GM18909 (cell line): ENCODE measurements at regions not wholly inside any gene's neighbourhood (a gene's known extent, or its start where the extent isn't known, plus 50 kb on each side); places are given as distances from the start of the nearest gene placed in this dataset.
A peak's percentile ranks its signal among the peaks of the same experiment; 100 is the strongest.
"Not testable (repeated sequence)": the region's sequence is repeated elsewhere in the genome, so short reads cannot be mapped to it uniquely, and the experiment has no call there.

Experiments
- ATAC-seq: cut with Tn5 transposase; IDR thresholded peaks from one replicate; pipeline ENCODE4 v1.9.1; 2021; ENCODE audit warnings: mild to moderate bottlenecking; ENCODE audit not compliant: unreplicated experiment, poor library complexity

- no peak for ATAC-seq
Observed at GRCh38 chr10:23918090-23918723, 290.7 kb upstream of the KIAA1217 start.

DNA sequence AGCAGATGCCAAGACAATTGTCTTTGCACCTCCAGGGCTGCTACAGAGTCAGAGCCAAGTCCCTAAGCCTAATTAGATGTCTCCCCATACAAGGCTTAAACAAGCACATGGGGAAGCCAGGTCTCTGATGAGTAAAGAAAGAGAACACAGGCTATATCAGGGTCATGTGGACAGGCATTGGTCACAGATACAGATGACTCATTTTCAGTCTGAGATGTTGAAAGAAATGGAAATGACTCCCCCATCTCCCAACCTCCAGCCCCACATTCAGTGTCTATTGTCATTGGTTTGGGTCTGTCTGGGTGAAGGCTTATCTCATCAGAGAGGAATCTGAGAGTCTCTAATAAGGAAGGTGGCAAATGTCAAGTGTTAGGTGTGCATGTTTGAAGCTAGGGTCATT is 290.1 kb upstream of the KIAA1217 start:
- ATAC-seq = no peak

DNA sequence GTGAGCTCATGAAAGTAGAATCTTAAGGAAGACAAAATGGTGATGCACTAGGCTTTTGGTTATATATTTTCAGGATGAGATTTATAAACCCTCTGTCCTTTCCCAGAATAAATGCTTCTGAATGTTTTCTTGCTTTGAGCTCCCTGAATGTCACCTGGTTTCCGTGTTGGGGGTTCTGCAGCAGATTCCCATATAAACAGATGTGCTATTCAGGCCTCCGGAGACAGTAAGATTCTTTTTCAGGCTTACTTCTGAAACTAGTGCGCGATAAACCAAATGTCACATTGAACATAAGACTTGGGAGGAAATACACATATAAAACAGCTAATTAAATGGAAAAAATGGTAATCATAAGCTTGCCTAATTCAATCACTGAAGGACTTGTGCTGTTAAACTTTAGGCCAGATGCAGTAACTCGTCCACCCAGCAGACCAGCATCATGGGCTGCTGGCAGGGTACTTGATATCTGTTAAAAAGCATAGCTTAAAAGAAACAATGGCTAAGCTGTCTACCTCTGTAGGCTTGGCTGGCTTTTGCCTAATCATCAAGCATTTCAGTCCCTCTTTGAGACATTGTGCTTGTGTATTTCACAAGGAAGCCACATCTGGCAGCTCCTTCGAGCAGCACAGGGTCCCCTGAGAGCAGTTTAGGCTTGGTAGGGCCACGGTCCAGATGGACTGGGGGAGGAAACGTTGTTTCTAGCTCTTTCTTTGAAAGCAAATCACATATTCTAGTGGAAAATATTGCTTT is 281.2 kb upstream of the KIAA1217 start:
- ATAC-seq = no peak

DNA sequence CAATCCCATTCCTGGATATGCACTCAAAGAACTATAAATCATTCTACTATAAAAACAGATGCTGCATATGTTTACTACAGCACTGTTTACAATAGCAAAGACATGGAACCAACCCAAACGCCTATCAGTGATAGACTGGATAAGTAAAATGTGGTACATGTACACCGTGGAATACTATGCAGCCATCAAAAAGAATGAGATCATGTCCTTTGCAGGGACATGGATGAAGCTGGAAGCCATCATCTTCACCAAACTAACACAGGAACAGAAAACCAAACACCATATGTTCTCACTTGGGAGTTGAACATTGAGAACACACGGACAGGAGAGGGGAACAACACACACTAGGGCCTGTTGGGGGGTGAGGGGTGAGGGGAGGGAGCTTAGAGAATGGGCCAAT is 274.9 kb upstream of the KIAA1217 start:
- not testable (repeated sequence) for ATAC-seq

- ATAC-seq = no peak
Observed at GRCh38 chr10:23945845-23946244, 263.1 kb upstream of the KIAA1217 start.

DNA sequence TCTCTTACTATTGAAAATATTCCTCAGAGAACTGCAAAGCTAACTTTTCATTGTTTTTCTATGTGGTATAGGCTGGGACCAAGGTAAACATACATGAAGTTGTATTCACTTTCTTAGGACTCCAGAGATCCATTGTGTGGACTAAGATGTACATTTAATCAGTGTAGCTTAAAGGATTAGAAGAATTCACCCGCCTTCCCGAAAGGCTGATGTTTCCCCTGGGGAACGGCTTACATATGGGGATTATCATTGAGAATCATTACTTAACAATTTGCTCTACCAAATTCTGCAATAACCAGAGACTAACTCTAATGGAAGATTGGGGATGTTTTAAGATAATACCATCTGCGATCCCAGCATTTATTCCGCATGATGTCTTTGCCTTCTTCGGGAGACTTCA is 257.1 kb upstream of the KIAA1217 start:
- no peak for ATAC-seq

- no peak for ATAC-seq
Observed at GRCh38 chr10:23955456-23956225, 253.3 kb upstream of the KIAA1217 start.

- no peak for ATAC-seq
Observed at GRCh38 chr10:23965123-23965522, 243.8 kb upstream of the KIAA1217 start.

DNA sequence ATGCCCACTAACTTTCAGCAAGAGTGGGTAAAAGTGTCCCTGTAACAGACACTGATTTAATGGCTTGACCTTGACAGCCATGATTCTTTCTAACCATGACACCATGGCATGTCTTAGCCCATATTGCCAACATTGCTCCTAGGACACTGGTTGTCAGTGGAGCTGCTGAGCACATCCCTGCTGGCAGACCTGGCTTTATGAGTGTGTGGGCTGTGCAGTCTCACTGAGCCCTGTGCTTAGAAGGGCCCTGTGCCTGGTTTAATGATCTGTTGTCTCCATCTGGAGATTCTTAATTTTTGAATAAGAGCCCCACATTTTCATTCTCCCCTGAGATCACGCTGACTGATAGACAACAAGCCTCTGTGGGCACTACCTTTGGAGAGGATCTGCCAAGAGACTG is 243.1 kb upstream of the KIAA1217 start:
- no peak for ATAC-seq

GRCh38 chr10:23966504-23967051 is 242.4 kb upstream of the KIAA1217 start:
- no peak for ATAC-seq

- no peak for ATAC-seq
Observed at GRCh38 chr10:23968301-23968700, 240.6 kb upstream of the KIAA1217 start.

- no peak for ATAC-seq
Observed at GRCh38 chr10:23974746-23975272, 234.1 kb upstream of the KIAA1217 start.

DNA sequence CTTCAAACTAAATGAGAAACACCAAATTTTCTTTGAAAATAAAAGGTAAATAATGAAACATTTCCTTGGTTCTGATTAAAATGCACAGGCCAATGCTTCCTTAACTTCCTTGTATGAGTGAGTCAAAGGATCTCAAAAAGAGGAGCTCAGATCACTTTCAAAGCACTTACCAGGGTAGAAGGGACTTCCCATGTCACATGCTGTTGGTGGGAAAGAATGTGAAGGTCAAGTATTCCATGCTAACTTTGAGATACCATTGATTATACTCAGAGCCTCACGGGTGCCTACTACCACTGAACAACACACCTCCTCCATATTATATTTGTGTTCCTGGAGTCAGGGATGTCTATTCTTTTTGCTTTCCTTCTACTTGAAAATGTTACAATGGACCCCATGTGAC is 233.5 kb upstream of the KIAA1217 start:
- no peak for ATAC-seq

DNA sequence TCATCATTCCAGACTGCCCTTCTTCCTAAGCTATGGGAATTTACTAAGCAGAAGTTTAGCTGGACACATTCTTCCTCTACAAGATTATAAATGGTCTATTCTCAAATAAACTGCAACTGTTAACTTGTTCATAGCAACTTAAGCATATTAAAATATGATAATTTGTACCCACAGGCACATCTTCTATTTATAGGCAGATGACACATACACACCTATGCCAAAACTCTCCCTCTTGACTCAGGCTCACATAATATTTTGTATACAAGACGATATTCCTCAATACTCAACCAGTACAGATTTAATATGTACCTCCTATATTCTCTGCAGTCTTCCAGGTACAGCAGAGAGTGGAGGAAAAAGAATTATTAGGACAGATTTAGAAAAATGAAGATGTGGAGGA is 232.7 kb upstream of the KIAA1217 start:
- ATAC-seq = no peak

DNA sequence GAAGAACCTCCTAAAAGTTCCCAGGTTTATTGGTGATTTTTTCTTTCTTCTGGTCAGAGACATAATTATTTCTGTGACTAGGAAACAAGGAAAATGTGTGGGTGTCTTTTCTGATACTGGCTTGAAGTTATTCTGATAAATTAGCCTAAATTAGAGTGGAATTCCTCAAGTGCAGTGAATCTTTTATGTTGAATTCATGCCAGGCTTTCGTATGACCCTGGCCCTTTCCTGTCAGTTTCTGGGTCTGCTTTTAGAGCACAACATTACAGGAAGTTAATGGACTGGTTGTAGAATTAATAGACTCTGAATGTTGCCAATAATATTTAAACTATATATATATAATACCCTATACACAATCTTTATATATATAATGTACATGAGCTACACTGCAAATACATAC is 230.6 kb upstream of the KIAA1217 start:
- ATAC-seq = no peak

DNA sequence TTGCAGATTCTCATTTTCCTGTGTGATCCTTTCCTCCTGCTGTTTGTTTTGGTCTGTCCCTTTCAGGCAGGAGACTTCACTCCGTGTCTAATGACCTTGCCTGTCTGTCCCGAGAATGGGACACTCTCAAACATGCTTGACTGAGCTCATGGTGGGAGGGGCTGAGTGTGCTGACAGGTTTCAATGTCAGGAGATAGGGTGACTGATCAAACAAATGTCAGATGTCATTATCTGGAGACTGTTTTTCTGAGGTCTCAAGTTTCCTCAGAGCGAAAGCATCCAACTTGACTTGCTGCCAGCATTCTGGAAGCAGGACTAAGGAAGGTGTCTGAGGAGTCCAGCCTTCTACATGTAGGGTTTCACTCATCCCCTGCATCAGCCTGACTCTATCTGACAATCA is 228.8 kb upstream of the KIAA1217 start:
- ATAC-seq = no peak

DNA sequence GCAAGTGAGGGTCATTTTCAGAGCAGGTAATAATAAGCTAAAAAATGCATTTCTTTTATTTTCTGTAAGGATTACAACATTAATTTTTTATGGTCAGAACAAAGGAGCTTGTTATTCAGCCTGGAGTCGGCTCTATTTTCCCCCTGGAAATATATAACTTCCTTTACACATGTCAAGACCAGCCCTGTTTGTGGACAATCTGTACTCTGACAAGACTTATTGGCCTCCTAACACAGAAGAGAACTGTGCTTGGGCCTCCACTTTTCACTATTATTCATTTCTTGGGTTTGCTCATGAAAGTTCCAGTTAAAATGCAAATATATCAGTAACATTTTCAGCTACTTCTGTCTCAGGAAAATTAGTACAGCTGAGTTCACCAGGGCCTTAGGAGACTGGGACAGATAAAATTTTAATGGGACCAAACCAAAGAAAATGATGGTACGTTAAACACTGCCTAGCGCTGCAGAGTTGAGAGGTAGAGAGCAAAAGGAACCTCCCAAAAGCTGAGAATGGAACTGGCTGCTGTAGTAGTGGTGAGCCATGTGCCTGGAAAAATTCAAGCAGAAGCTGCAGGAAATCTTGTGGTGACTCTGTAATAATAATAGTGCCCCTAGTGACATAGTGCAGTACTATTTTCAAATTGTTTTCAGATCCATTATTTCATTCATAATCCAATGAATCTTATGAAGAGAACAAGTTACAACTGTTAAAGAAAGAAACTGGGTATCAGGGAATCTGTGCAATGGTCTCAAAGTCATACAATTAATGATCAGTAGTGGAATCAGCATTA is 227.2 kb upstream of the KIAA1217 start:
- no peak for ATAC-seq

DNA sequence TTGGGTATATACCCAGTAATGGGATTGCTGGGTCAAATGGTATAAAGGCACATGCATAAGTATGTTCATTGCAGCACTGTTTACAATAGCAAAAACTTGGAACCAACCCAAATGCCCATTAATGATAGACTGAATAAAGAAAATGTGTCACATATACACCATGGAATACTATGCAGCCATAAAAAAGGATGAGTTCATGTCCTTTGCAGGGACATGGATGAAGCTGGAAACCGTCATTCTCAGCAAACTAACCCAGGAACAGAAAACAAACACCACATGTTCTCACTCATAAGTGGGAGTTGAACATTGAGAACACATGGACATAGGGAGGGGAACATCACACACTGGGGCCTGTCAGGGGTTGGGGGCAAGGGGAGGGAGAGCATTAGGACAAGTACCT is 224.5 kb upstream of the KIAA1217 start:
- ATAC-seq = not testable (repeated sequence)

DNA sequence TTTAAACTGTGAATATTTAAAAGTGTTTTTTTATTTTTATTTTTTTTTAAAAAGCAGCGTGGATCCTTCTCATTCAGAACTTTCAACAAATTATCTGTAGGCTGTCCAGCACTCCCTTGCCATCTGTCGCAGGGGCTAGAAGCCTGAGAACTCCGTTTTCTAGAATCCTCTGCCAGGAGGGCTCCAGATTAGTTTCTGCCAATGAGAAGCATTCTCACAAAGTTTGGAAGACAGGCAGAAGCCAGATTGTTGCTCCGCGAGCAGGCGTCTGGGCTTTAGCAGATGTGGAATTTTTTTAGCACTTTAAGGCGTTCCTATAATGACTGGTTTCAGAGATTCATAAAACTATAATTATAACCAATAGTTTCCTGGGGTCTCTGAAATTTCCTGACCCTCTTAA is 220.9 kb upstream of the KIAA1217 start:
- ATAC-seq = no peak

DNA sequence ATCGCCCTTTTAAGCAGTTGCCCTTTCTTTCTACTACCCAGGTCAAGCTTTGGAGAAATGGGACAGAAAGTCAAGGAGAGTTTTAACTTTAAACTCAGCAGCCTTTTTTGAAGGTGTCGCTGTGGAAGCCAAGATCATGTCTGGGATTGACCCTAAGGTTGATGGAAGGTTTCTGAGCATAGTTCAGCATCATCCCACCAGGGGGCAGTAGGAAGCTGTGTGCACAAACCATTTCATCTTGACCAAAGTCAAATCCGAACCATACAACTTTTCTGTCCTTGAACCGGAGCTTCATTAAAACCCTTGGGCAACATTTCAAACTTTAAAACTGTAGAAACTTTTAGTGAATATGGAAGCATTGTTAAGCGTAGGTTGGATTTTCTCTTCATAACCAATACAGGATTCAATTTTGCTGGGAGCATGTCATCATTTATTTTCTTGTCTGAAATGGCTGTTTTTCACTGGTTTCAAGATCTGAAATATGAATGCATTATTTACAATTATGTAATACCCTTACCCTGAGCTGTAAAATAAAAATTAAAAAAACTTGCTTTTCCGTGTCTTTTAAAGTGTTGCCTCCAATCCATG is 214.4 kb upstream of the KIAA1217 start:
- ATAC-seq = peak; percentile 79
